ENCODE measurements at regions not wholly inside any gene's neighbourhood (a gene's known extent, or its start where the extent isn't known, plus 50 kb on each side); places are given as distances from the start of the nearest gene placed in this dataset.

DNA sequence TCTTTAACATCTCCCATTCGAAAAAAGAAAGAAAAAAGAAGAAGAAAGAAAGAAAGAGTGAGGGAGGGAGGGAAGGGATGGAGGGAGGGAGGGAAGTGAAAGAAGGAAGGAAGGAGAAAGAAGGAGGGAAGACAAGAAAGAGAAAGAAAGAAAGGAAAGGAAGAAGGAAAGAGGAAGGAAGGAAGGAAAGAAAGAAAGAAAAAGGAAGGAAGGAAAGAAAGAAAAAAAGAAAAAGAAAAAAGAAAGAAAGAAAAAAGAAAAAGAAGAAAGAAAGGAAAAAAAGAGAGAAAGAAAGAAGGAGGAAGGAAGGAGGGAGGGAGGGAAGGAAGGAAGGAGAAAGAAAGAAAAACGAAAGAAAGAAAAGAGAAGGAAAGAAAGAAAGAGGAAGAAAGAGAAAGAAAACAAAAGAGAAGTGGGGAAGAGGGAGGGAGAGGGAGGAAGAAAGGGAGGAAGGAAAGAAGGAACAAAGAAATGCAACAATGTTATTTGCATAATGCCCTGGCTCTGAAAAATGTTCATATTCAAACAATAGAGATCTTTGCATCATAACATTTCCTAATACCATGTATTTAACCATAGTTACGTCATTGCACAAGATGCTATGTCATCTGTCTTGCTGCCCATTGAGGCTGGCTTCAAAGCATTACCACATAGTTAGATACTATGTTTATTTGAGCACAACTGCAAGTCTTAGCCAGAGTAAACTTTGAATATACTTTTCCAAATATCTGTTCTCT, 550.6 kb downstream of the DSC3 start:
- TF ChIP-seq, protein P1, sequence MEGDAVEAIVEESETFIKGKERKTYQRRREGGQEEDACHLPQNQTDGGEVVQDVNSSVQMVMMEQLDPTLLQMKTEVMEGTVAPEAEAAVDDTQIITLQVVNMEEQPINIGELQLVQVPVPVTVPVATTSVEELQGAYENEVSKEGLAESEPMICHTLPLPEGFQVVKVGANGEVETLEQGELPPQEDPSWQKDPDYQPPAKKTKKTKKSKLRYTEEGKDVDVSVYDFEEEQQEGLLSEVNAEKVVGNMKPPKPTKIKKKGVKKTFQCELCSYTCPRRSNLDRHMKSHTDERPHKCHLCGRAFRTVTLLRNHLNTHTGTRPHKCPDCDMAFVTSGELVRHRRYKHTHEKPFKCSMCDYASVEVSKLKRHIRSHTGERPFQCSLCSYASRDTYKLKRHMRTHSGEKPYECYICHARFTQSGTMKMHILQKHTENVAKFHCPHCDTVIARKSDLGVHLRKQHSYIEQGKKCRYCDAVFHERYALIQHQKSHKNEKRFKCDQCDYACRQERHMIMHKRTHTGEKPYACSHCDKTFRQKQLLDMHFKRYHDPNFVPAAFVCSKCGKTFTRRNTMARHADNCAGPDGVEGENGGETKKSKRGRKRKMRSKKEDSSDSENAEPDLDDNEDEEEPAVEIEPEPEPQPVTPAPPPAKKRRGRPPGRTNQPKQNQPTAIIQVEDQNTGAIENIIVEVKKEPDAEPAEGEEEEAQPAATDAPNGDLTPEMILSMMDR (IDR thresholded peaks at IDR 0.05; ENCODE audit: control insufficient read depth, insufficient read depth, low read depth, low read length, missing control alignments), result no peak
- H3K4me3 ChIP-seq (ENCODE audit: control insufficient read depth, low read depth, low read length), result no peak overlapping the region
- no peak for DNase-seq (ENCODE audit: low read depth)

DNA sequence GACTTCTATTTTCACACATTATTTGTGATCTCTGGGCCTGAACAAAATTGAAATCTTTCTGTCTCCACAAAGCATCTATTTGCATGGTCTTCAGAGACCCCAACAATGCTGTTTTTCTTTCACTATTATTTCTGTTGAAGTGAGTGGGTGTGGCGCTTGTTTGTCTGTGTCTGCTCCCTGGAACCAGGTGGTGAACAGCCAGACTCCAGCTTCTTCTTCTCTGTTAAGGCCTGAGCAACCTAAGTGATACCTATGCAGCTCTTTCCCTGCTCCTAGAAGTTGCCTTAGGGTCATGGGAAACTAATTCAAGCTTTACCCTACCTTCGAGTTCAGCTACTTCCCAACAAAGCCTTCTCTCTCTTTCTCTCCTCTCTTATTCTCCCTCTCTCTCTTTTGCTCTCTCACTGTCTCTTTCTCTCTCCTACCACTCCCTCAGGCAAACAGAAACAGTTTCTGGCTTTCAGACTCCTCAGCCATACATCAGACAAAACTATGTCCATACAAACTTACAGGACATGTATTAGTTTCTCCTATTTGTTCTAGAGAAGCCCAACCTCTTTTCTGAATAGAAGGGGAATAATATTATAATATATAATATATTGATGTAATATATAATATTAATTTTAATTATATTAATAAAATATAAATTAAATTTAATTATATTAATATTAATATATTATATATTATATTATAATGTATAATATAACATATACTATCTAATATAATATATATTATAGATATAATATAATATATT, 552.5 kb downstream of the DSC3 start:
- H3K4me3 ChIP-seq (ENCODE audit: control insufficient read depth, low read depth, low read length), result no peak overlapping the region
- DNase-seq (ENCODE audit: low read depth), result no peak
- TF ChIP-seq, protein P1 (IDR thresholded peaks at IDR 0.05; ENCODE audit: control insufficient read depth, insufficient read depth, low read depth, low read length, missing control alignments), result no peak

DNA sequence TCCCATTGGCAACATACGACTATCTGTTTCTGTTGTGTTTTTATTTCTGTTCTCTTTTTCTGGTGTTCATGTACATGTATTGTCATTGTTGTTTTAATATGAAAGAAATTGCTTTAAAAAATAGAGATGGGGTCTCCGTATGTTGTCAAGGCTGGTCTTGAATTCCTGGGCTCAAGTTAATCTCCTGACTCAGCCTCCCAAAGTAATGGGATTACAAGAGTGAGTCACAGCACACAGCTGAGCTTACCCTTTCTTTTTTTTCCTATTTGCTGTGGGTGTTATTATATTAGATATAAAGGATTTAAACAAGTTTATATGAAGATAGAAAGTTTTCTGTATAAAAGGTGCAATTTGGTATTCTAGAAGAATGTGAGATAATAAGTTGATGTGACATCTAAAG, 554.6 kb downstream of the DSC3 start:
- TF ChIP-seq, protein P1 (IDR thresholded peaks at IDR 0.05; ENCODE audit: control insufficient read depth, insufficient read depth, low read depth, low read length, missing control alignments), result no peak
- DNase-seq (ENCODE audit: low read depth), result no peak
- no peak overlapping the region for H3K4me3 ChIP-seq (ENCODE audit: control insufficient read depth, low read depth, low read length)

DNA sequence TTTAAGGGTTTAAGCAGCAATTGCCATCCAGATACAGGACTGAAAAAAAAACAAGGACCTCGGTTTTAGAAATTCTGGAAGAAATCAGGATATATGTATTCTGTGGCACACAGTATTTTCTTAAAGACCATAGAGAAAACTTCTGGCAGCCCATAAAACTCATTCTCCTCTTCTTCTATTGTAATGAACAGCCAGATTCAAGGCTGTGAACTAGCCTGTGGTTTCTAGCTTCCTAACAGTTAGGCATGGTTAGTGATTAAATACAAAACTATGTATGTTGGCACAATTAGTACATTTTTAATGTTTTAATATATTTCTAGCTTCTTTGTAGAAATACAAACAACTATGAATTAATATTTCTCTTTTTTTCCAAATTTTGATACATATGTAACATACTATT, 555.7 kb downstream of the DSC3 start:
- DNase-seq (ENCODE audit: low read depth), result no peak
- no peak overlapping the region for H3K4me3 ChIP-seq (ENCODE audit: control insufficient read depth, low read depth, low read length)
- TF ChIP-seq, protein P1 (IDR thresholded peaks at IDR 0.05; ENCODE audit: control insufficient read depth, insufficient read depth, low read depth, low read length, missing control alignments), result no peak

DNA sequence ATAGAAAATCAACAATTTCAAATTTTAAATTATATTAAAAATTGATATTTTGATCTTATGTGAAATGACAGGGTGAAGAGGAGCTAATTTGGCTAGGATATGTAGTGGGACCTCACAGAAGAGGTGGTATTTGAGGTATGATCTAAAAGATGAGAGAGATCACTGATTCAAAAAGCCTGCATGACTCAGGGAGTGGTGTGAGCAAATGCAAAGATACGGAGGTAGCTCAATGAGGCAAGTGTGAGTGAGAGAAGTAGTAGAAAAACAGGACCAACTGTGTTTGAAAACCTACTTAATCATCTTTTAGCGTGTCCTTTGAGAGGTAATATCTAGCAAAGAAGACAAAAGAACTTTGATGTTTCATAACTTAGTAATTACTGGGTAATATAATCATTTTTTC, 557.5 kb downstream of the DSC3 start:
- H3K4me3 ChIP-seq (ENCODE audit: control insufficient read depth, low read depth, low read length), result no peak overlapping the region
- TF ChIP-seq, protein P1 (IDR thresholded peaks at IDR 0.05; ENCODE audit: control insufficient read depth, insufficient read depth, low read depth, low read length, missing control alignments), result no peak
- no peak for DNase-seq (ENCODE audit: low read depth)

DNA sequence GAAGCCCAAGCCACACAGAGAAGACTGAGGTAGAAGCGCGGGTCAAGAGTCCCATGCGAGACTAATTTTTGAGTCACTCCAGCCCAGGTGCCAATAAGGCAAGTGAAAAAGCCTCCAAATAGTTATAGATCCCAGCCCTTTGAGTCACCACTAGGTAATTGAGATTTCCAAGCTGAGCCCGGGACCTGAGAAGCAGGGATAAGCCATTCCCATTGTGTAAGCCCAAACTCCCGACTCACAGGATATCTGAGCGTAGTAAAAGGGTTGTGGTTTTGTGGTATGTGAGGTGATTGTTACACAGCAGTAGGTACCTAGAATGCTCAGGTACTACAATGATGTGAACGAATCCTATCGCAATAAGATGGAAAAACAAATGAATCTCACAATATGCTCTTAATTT, 560.7 kb downstream of the DSC3 start:
- no peak overlapping the region for H3K4me3 ChIP-seq (ENCODE audit: control insufficient read depth, low read depth, low read length)
- TF ChIP-seq, protein P1 (IDR thresholded peaks at IDR 0.05; ENCODE audit: control insufficient read depth, insufficient read depth, low read depth, low read length, missing control alignments), result no peak
- DNase-seq (ENCODE audit: low read depth), result no peak
